PC-9 (cell line): ENCODE measurements at regions not wholly inside any gene's neighbourhood (a gene's known extent, or its start where the extent isn't known, plus 50 kb on each side); places are given as distances from the start of the nearest gene placed in this dataset.

Experiments used
- BruUV-seq: library from RNA; stranded (reverse); fragments of 400-500 nt; replicated peaks from 2 replicates; lab custom pipeline; 2021; lab: Mats Ljungman, UMichigan
- CTCF ChIA-PET: fragments of 300-600 bp; sonication (Branson Sonifier 250); formaldehyde crosslinking; loops from one replicate; lab custom pipeline; 2022; ENCODE audit warnings: antibody characterized with exemption; lab: Charles Lee
- POLR2A ChIA-PET: fragments of 300-600 bp; sonication (Branson Sonifier 250); formaldehyde crosslinking; loops from one replicate; lab custom pipeline; 2022; ENCODE audit warnings: antibody characterized with exemption; ENCODE audit not compliant: unreplicated experiment; lab: Charles Lee
- DNase-seq, 2 experiments: peaks; one replicate each; pipeline versions ENCODE4 v3.0.0 to v3.0.0-alpha.2; 2015 to 2022; ENCODE audit warnings: mixed read lengths in 1 of 2
- H2AFZ ChIP-seq: fragments of 200-600 bp; sonication (generic); 2 replicates; pipeline ENCODE4 v1.8.1; 2017; ENCODE audit warnings: antibody characterized with exemption
- H3F3A ChIP-seq: fragments of 200-600 bp; sonication (generic); 2 replicates; pipeline ENCODE4 v1.8.1; 2017; ENCODE audit warnings: antibody characterized with exemption, mild to moderate bottlenecking, low read depth; ENCODE audit not compliant: insufficient read depth
- H3K27ac ChIP-seq: fragments of 200-600 bp; sonication (generic); 2 replicates; pipeline ENCODE4 v1.6.1; 2016; ENCODE audit warnings: mixed run types
- H3K27me3 ChIP-seq: fragments of 200-600 bp; sonication (generic); 2 replicates; pipeline ENCODE4 v1.6.1; 2016; ENCODE audit warnings: low read depth, mixed run types; ENCODE audit not compliant: insufficient read depth
- H3K36me3 ChIP-seq: fragments of 200-600 bp; sonication (generic); 2 replicates; pipeline ENCODE4 v1.6.1; 2016; ENCODE audit warnings: low read depth, mixed run types
- H3K4me1 ChIP-seq: fragments of 200-600 bp; sonication (generic); replicated peaks from 2 replicates; pipeline ENCODE4 v1.6.1; 2016; ENCODE audit warnings: mixed run types; ENCODE audit not compliant: insufficient read depth
- H3K4me2 ChIP-seq: fragments of 200-600 bp; sonication (generic); 2 replicates; pipeline ENCODE4 v1.6.1; 2017; ENCODE audit warnings: mixed run types
- H3K4me3 ChIP-seq: fragments of 200-600 bp; sonication (generic); 2 replicates; pipeline ENCODE4 v1.6.1; 2016; ENCODE audit warnings: mixed run types
- H3K79me2 ChIP-seq: fragments of 200-600 bp; sonication (generic); 2 replicates; pipeline ENCODE4 v1.6.1; 2017; ENCODE audit warnings: low read depth, mixed run types
- H3K9me2 ChIP-seq: fragments of 200-600 bp; sonication (generic); 2 replicates; pipeline ENCODE4 v1.8.1; 2017; ENCODE audit warnings: mild to moderate bottlenecking; ENCODE audit not compliant: insufficient read depth
- H3K9me3 ChIP-seq: fragments of 200-600 bp; sonication (generic); 2 replicates; pipeline ENCODE4 v1.8.1; 2016; ENCODE audit warnings: low read depth; ENCODE audit not compliant: insufficient read depth
- H4K20me1 ChIP-seq: fragments of 200-600 bp; sonication (generic); 2 replicates; pipeline ENCODE4 v1.8.1; 2017; ENCODE audit not compliant: insufficient read depth
- CTCF ChIP-seq: fragments of 200-600 bp; sonication (generic); conservative IDR thresholded peaks from 2 replicates; pipeline ENCODE4 v1.6.1; 2017; ENCODE audit warnings: mixed run types, antibody characterized with exemption, mild to moderate bottlenecking, moderate library complexity
- EZH2 ChIP-seq: fragments of 200-600 bp; sonication (generic); IDR thresholded peaks from 2 replicates; pipeline ENCODE4 v1.8.0; 2017; ENCODE audit warnings: antibody characterized with exemption, low read depth
- intact Hi-C: fragments of 100-400 bp; cut with micrococcal nuclease; formaldehyde crosslinking; loops from one replicate; pipeline ENCODE4 v1.10.0; 2022; ENCODE audit not compliant: unreplicated experiment

- DNase-seq, result no peak
- Histone ChIP-seq H3K79me2 (no peaks in the 10 kb centered on the region), H3K4me2 (no peak overlapping the region), H3K9me3 (no peaks in the 10 kb centered on the region), H3F3A (no peaks in the 10 kb centered on the region), H3K36me3 (no peaks in the 10 kb centered on the region), H3K27me3 (peaks cover 23% of the 10 kb centered on the region), H3K27ac (no peak overlapping the region), H2AFZ (no peak overlapping the region), H3K4me1 (no peaks in the 10 kb centered on the region), H3K4me3 (no peak overlapping the region), H3K9me2 (no peaks in the 10 kb centered on the region), H4K20me1 (no peaks in the 10 kb centered on the region)
- ChIA-PET CTCF (no interaction called here), POLR2A (interaction anchor here (0.6 kb wide), 1 partner anchor 15 kb away, joined by 3 read pairs; no protein-coding TSS in a partner anchor)
- TF ChIP-seq CTCF, result no peak
- no peak for TF ChIP-seq EZH2
- BruUV-seq, result no TSS peak
- intact Hi-C loops, result no loop called here
Measured at GRCh38 chr1:242712248-242712647, 187.8 kb upstream of the PLD5 start.

- Histone ChIP-seq H2AFZ (no peak overlapping the region), H3K27me3 (peaks cover 15% of the 10 kb centered on the region), H3K9me2 (no peaks in the 10 kb centered on the region), H3K27ac (no peak overlapping the region), H3K9me3 (no peaks in the 10 kb centered on the region), H3K79me2 (no peaks in the 10 kb centered on the region), H3K4me3 (no peak overlapping the region), H3K36me3 (no peaks in the 10 kb centered on the region), H3K4me1 (no peaks in the 10 kb centered on the region), H3F3A (no peaks in the 10 kb centered on the region), H4K20me1 (no peaks in the 10 kb centered on the region), H3K4me2 (no peak overlapping the region)
- no peak for DNase-seq
- ChIA-PET POLR2A (no interaction called here), CTCF (no interaction called here)
- intact Hi-C loops, result no loop called here
- no TSS peak for BruUV-seq
- no peak for TF ChIP-seq CTCF
- TF ChIP-seq EZH2, result no peak
Measured at GRCh38 chr1:242710847-242711246, 186.3 kb upstream of the PLD5 start.

- Histone ChIP-seq H3K4me2 (no peak overlapping the region), H2AFZ (no peak overlapping the region), H3K4me1 (no peaks in the 10 kb centered on the region), H3K27me3 (peaks cover 14% of the 10 kb centered on the region), H3K4me3 (no peak overlapping the region), H3K9me2 (no peaks in the 10 kb centered on the region), H4K20me1 (no peaks in the 10 kb centered on the region), H3K27ac (no peak overlapping the region), H3K9me3 (no peaks in the 10 kb centered on the region), H3F3A (no peaks in the 10 kb centered on the region), H3K36me3 (no peaks in the 10 kb centered on the region), H3K79me2 (no peaks in the 10 kb centered on the region)
- POLR2A ChIA-PET, result no interaction called here
- intact Hi-C loops, result no loop called here
- TF ChIP-seq CTCF, result no peak
- TF ChIP-seq EZH2, result no peak
- CTCF ChIA-PET, result no interaction called here
- BruUV-seq, result no TSS peak
- no peak for DNase-seq
Measured at GRCh38 chr1:242710286-242710685, 185.8 kb upstream of the PLD5 start.
